Neural progenitor cell (in vitro differentiated cells): ENCODE measurements at regions not wholly inside any gene's neighbourhood (a gene's known extent, or its start where the extent isn't known, plus 50 kb on each side); places are given as distances from the start of the nearest gene placed in this dataset.

Experiments
- DNase-seq: peaks from one replicate; pipeline ENCODE4 v3.0.0-alpha.2; 2016; ENCODE audit warnings: low spot score
- H2AFZ ChIP-seq: fragments of 200-600 bp; sonication (generic); replicated peaks from 2 replicates; pipeline ENCODE4 v1.6.1; 2016; ENCODE audit warnings: antibody characterized with exemption
- H3F3A ChIP-seq: fragments of 200-600 bp; sonication (generic); 2 replicates; pipeline ENCODE4 v1.6.1; 2016; ENCODE audit warnings: antibody characterized with exemption, low read depth
- H3K27ac ChIP-seq: fragments of 200-600 bp; sonication (generic); 2 replicates; pipeline ENCODE4 v1.5.1; 2016; ENCODE audit warnings: mild to moderate bottlenecking
- H3K27me3 ChIP-seq: fragments of 200-600 bp; sonication (generic); 2 replicates; pipeline ENCODE4 v1.6.1; 2016; ENCODE audit warnings: mild to moderate bottlenecking, moderate library complexity
- H3K36me3 ChIP-seq: fragments of 200-600 bp; sonication (generic); 2 replicates; pipeline ENCODE4 v1.5.1; 2016
- H3K4me1 ChIP-seq: fragments of 200-600 bp; sonication (generic); 2 replicates; pipeline ENCODE4 v1.6.1; 2016; ENCODE audit warnings: mixed run types
- H3K4me2 ChIP-seq: fragments of 200-600 bp; sonication (generic); 2 replicates; pipeline ENCODE4 v1.6.1; 2016
- H3K4me3 ChIP-seq: fragments of 200-600 bp; sonication (generic); 2 replicates; pipeline ENCODE4 v1.5.1; 2016
- H3K79me2 ChIP-seq: fragments of 200-600 bp; sonication (generic); 2 replicates; pipeline ENCODE4 v1.6.1; 2016; ENCODE audit warnings: low read depth
- H3K9ac ChIP-seq: fragments of 200-600 bp; sonication (generic); 2 replicates; pipeline ENCODE4 v1.6.1; 2016
- H3K9me3 ChIP-seq: fragments of 200-600 bp; sonication (generic); 2 replicates; pipeline ENCODE4 v1.5.1; 2016; ENCODE audit warnings: low read depth
- H4K20me1 ChIP-seq: fragments of 200-600 bp; sonication (generic); 2 replicates; pipeline ENCODE4 v1.6.1; 2016; ENCODE audit warnings: low read depth
- H3K27ac Mint-ChIP-seq: 3 replicates; pipeline ENCODE4 v1.8.0; 2021; ENCODE audit warnings: mixed read lengths
- H3K27me3 Mint-ChIP-seq: 2 replicates; pipeline ENCODE4 v1.8.0; 2022; ENCODE audit warnings: low read depth, mild to moderate bottlenecking, inconsistent platforms, moderate library complexity, mixed read lengths; ENCODE audit not compliant: insufficient read depth
- H3K36me3 Mint-ChIP-seq: 3 replicates; pipeline ENCODE4 v1.8.0; 2021; ENCODE audit warnings: mixed read lengths
- H3K4me1 Mint-ChIP-seq: 3 replicates; pipeline ENCODE4 v1.8.0; 2021; ENCODE audit warnings: mixed read lengths
- H3K4me3 Mint-ChIP-seq: 3 replicates; pipeline ENCODE4 v1.8.0; 2021; ENCODE audit warnings: mild to moderate bottlenecking, moderate library complexity, mixed read lengths
- H3K9me3 Mint-ChIP-seq: 3 replicates; pipeline ENCODE4 v1.8.0; 2020; ENCODE audit warnings: mixed read lengths
- CTCF ChIP-seq: fragments of 200-600 bp; sonication (generic); IDR thresholded peaks from 2 replicates; pipeline ENCODE4 v1.5.1; 2017; ENCODE audit warnings: antibody characterized with exemption, mild to moderate bottlenecking
- EZH2 ChIP-seq: fragments of 200-600 bp; sonication (generic); IDR thresholded peaks from 2 replicates; pipeline ENCODE4 v1.6.1; 2017; ENCODE audit warnings: antibody characterized with exemption, mild to moderate bottlenecking, moderate library complexity
- EZH2phosphoT487 ChIP-seq: fragments of 200-600 bp; sonication (generic); IDR thresholded peaks from 2 replicates; pipeline ENCODE4 v1.6.1; 2017; ENCODE audit warnings: antibody characterized with exemption

- H3K27me3 ChIP-seq, result no peaks in the 10 kb centered on the region
- H3K27me3 Mint-ChIP-seq, result peaks cover 17% of the 10 kb centered on the region
- H3K4me3 Mint-ChIP-seq, result no peak overlapping the region
- H3F3A ChIP-seq, result no peaks in the 10 kb centered on the region
- H3K27ac ChIP-seq, result no peak overlapping the region
- TF ChIP-seq EZH2phosphoT487 (no peak), EZH2 (no peak), CTCF (no peak)
- H3K4me3 ChIP-seq, result no peak overlapping the region
- H3K9me3 ChIP-seq, result no peaks in the 10 kb centered on the region
- peaks cover 2% of the 10 kb centered on the region for H3K9me3 Mint-ChIP-seq
- no peak overlapping the region for H2AFZ ChIP-seq
- H3K4me1 ChIP-seq, result no peaks in the 10 kb centered on the region
- H4K20me1 ChIP-seq, result no peaks in the 10 kb centered on the region
- no peak for DNase-seq
- H3K36me3 ChIP-seq, result no peaks in the 10 kb centered on the region
- H3K27ac Mint-ChIP-seq, result no peak overlapping the region
- H3K4me2 ChIP-seq, result no peak overlapping the region
- H3K79me2 ChIP-seq, result no peaks in the 10 kb centered on the region
- no peak overlapping the region for H3K9ac ChIP-seq
- no peaks in the 10 kb centered on the region for H3K36me3 Mint-ChIP-seq
- peaks cover 5% of the 10 kb centered on the region for H3K4me1 Mint-ChIP-seq
Observed at GRCh38 chr22:49086181-49086580, 741.5 kb downstream of the BRD1 start.

- TF ChIP-seq EZH2phosphoT487 (no peak), EZH2 (no peak), CTCF (no peak)
- Mint-ChIP-seq H3K27me3 (peaks cover 17% of the 10 kb centered on the region), H3K4me3 (no peak overlapping the region), H3K27ac (no peak overlapping the region), H3K9me3 (peaks cover 2% of the 10 kb centered on the region), H3K36me3 (no peaks in the 10 kb centered on the region), H3K4me1 (peaks cover 5% of the 10 kb centered on the region)
- H2AFZ ChIP-seq, result no peak overlapping the region
- no peak overlapping the region for H3K9ac ChIP-seq
- no peaks in the 10 kb centered on the region for H3K27me3 ChIP-seq
- H3F3A ChIP-seq, result no peaks in the 10 kb centered on the region
- H3K9me3 ChIP-seq, result no peaks in the 10 kb centered on the region
- DNase-seq, result no peak
- H3K79me2 ChIP-seq, result no peaks in the 10 kb centered on the region
- H4K20me1 ChIP-seq, result no peaks in the 10 kb centered on the region
- H3K4me3 ChIP-seq, result no peak overlapping the region
- H3K36me3 ChIP-seq, result no peaks in the 10 kb centered on the region
- H3K4me1 ChIP-seq, result no peaks in the 10 kb centered on the region
- no peak overlapping the region for H3K4me2 ChIP-seq
- no peak overlapping the region for H3K27ac ChIP-seq
Observed at GRCh38 chr22:49084206-49084605, 743.5 kb downstream of the BRD1 start.

GRCh38 chr22:49083607-49084006 lies 744.1 kb downstream of the BRD1 start:
- Mint-ChIP-seq H3K4me3 (no peak overlapping the region), H3K27me3 (peaks cover 14% of the 10 kb centered on the region), H3K36me3 (no peaks in the 10 kb centered on the region), H3K9me3 (peaks cover 2% of the 10 kb centered on the region), H3K4me1 (peaks cover 5% of the 10 kb centered on the region), H3K27ac (peak overlapping the region; percentile 62)
- Histone ChIP-seq H3K9me3 (no peaks in the 10 kb centered on the region), H3K4me1 (no peaks in the 10 kb centered on the region), H4K20me1 (no peaks in the 10 kb centered on the region), H2AFZ (no peak overlapping the region), H3K79me2 (no peaks in the 10 kb centered on the region), H3K4me2 (no peak overlapping the region), H3K27ac (no peak overlapping the region), H3F3A (no peaks in the 10 kb centered on the region), H3K9ac (no peak overlapping the region), H3K27me3 (no peaks in the 10 kb centered on the region), H3K36me3 (no peaks in the 10 kb centered on the region), H3K4me3 (no peak overlapping the region)
- DNase-seq, result no peak
- TF ChIP-seq CTCF (no peak), EZH2phosphoT487 (no peak), EZH2 (no peak)
